ENCODE measurements at regions not wholly inside any gene's neighbourhood (a gene's known extent, or its start where the extent isn't known, plus 50 kb on each side); places are given as distances from the start of the nearest gene placed in this dataset.

DNA sequence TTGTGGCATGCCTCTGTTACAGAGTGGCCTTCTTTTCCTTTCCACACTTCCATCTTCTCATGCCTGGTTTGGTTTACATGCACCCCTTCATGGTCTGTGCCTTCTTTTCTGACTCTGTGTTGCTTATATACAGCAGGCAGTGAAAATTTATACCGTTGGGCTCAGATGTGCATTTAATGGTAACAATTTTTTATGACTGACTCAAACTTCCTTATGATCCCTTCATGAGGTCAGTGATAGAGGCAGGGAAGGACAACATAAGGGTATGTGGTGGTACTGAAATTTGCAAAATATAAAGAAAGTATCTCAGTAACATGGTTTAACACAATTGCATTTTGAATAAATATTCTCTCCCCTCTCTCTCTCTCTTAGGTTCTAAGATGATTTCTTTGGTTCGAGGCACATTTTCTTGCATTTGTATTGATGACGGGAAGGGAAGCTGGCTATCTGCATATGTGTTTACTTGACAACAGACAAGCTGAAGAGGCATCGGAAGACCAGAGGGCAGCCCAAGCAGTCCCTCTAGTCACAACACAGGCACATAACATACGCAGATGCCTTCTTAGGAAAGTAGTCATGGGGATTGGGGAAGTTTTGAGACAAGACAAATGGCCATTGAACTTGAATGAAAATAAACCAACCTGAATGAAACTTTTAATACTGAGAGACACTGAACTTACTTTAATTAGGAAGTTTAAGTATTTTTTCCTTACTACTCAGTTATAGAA lies 163.3 kb upstream of the LEF1 start:
- no peak for DNase-seq (ENCODE audit: low read depth)

DNA sequence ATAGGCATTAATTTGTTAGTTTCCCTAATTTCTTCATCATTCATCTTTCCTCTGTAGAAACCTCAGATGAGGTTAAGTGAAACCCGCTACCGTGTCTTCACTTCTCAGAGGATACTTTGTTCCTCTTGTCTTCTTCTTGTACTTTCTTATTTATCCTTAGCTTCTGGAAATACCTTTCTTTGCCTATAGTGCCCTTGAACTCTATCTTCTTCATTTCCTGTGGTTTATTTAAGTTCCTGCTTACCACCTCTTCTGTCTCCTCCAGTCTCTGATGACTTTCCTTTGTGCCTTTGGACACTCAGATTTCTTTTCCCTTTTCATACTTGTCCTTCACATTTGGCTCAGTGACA lies 159.6 kb upstream of the LEF1 start:
- DNase-seq (ENCODE audit: low read depth), result no peak

DNA sequence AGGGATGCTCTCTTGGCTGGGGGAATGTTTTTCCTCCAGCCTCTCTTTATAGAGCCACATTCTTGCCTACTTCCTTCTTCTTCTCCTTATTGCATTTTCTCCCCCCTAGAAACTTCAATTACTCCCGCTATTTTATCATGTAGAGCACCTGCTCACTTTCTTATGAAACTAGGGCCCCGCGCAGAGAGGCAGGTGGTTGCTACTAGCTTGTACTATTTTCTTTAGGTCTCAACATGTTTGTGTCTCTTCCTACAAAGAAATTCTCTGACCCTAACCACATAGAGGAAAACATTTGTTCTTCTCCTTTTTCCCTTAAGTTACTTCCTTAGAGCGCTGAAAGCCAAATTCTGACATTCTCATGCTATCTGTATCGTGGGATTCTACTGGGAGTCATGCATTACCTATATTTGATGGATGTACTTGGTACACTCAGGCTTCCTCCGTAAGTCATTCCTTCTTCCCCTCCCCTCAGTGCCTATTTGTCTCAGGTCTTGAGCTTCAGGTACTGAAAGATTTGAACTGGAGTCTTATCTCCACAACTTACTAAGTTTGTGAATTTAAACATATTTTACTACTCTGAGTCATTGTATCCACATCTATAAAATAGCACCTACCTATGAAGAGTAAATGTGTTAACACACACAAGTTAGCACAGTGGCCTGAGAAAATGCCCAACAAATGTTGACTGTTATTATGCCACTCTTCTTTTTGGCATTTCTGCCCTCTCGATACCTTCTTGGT lies 159.1 kb upstream of the LEF1 start:
- no peak for DNase-seq (ENCODE audit: low read depth)

DNA sequence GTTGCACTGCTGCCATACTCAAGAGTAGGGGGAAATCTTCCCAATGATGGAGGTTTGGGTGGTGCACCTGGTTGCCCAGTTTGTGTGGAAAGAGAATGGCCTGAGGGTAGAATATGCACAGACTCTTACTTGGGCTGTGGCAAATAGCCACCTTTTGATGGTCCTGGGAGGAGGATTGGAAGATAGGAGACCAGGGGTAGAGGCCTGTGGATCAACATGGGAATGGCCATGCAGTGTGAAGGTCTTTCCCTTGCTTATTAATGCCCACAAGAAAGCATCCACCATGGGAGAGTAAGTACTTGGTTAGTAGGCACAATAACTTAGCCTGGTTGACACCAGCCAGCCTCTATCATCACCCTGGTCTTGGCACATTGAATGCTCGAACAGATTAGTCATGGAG lies 156.8 kb upstream of the LEF1 start:
- no peak for DNase-seq (ENCODE audit: low read depth)

DNA sequence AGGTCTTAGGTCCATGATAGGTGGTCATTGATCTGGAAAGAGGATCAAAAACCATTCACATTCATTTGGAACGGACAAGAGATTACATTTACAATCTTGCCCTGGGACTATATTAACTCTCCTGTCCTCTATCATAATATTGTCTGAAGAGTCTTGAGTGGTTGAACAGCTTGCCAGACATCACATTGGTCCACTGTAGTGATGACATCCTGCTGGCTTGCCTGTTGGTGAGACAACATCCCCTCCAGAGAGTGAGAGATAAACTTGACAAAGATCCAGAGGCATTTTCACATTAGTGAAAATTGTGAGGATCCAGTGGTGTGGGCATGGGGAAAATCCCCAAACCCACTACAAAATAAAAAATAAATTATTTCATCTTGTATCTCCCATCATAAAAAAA lies 155.7 kb upstream of the LEF1 start:
- no peak for DNase-seq (ENCODE audit: low read depth)

DNA sequence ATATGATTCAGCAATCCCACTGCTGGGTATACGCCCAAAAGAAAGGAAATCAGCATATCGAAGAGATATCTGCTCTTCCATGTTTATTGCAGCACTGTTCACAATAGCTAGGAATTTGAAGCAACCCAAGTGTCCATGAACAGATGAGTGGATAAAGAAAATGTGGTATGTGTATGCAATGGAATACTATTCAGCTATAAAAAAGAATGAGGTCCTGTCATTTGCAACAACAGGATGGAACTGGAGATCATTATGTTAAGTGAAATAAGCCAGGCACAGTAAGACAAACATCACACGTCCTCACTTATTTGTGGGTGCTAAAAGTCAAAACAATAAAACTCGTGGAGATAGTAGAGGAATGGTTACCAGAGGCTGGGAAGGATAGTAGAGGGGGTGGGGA lies 153.8 kb upstream of the LEF1 start:
- DNase-seq (ENCODE audit: low read depth), result no peak

DNA sequence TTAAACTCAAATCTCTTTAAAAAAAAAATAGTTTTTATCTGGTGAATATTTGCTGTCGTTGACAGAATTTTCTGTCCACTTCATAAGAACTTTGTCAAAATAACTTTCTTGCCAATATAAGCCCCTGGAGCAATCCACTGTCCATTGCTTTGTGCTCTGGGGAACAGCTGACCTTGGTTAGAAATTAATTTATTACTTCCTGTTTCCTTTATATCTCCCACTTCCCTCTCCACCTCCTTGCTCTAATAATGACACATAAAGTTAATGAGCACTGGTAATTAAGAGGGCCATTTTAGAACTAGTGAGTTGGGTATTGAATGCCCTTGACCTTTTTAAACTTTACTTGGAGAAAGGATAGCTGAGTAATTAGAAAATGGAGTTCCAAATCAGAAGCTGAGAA lies 151.3 kb upstream of the LEF1 start:
- no peak for DNase-seq (ENCODE audit: low read depth)

DNA sequence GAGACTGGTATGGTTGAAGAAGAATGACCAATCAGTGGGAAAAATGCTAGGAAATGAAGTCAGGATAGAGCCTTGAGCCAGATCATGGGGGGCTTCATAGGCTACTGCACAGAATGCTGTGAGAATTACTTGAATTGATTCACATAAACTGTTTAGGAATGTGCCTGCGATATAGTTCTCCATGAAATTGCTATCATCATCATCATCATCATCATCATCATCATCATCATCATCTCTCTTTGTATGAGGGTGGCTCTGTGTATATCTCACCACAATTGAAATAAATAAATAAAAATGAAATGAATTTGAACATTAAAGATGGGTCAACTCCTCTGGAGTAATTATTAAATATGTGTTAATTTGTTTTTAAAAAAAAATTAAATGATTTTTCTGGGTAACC lies 148.6 kb upstream of the LEF1 start:
- DNase-seq (ENCODE audit: low read depth), result no peak

DNA sequence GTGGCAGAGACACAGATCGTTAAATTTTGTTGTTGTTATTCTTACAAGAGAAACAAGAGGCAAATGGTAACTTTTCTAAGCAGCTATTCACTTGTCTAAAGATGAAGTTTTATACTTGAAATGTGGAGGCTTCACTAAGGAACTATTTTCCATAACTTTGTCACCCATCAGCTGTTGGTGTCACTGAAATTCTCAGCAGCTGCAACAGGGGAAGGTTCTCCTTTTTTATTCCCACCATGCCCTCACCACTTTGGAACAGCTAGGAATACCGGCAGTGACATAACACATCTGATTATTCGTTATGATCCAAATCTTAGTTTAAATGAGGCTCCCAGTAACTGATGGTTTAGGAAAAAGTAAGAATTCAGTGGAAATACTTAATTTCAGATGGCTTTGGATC lies 147.0 kb upstream of the LEF1 start:
- no peak for DNase-seq (ENCODE audit: low read depth)

DNA sequence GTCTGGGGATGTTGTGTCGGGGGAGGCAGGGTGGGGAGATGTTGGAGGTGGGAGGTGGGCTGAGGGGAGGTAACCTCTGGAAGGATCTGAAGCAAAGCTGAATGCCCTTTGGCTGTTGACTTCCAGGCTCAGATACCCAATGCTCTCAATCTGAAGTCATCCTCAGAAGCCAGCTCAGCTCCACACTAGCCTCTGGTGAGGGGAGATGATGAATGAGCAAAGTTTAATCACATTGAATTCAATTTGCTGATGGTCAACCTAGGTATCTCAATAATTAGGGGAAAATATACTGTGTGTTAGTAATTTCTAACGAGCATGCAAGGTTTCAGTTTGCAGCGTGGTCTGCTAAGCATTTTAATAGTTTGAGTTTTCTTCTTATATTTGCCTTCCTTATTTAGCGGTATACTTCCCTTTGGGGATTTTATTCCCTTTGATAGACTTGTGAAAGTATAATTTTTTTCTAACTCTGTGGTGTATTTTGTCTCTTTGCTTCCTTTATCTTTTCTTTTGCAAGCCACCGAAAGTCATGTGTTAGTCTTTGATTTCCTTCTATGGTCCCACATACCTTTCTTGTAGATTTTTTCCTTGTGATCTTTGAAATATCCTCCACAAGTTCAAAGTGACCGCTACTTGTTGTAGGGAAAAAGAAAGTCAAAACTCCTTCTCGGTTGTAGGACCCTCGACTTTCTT lies 146.3 kb upstream of the LEF1 start:
- DNase-seq (ENCODE audit: low read depth), result no peak

DNA sequence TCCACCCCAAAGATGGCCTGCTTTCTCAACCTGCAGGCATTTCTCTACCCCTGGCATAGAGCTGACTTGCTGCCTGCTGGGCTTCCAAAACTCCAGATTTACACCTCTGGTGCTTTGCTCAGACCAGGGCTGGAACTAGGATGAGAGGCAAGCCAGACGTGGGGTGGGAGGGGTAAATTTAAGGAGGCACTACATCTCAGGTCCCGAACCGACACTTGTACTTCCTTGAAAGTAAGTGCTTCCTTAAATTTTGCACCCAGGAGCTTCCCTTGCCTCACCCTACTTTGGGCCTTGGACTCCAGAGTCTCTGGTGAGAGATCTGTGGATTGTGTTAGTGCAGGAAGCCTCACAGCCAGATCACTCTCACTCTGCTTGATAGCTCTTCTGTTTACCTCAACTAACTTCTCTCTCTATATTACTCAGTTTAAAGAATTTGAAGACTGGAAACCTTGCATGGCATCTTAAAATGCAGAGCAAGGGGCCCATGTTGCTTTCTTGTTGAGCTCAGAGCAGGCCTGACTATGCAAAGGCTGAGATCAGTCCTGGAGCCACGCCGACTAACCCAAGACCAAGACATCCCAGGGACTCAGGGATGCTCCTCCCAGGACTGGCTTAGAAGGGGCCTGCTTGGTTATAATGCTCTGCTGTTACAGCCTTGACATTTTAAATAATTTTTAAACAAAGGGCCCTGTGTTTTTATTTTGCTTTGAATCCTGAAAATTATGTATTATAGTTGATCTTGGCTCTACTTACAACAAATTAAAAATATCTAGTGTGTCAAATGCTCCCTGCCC lies 145.0 kb upstream of the LEF1 start:
- DNase-seq (ENCODE audit: low read depth), result no peak

DNA sequence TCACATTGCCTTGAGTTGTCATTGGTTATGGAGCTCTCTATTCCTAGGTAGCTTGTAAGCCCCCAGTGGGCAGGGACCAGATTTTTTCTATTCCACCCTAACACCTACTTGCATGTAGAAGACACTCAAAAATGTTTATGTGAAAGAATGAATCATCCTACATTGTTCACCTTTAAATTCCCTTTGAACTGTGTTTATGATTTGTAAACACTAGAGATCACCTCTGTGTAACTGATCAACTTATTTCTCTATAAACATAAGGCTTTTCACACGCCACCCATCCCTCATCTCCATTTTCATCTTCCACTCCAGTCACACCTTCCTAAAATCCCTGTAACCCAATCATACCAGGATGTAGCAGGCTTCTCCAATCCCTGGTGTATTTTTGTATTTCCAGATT lies 142.6 kb upstream of the LEF1 start:
- no peak for DNase-seq (ENCODE audit: low read depth)

DNA sequence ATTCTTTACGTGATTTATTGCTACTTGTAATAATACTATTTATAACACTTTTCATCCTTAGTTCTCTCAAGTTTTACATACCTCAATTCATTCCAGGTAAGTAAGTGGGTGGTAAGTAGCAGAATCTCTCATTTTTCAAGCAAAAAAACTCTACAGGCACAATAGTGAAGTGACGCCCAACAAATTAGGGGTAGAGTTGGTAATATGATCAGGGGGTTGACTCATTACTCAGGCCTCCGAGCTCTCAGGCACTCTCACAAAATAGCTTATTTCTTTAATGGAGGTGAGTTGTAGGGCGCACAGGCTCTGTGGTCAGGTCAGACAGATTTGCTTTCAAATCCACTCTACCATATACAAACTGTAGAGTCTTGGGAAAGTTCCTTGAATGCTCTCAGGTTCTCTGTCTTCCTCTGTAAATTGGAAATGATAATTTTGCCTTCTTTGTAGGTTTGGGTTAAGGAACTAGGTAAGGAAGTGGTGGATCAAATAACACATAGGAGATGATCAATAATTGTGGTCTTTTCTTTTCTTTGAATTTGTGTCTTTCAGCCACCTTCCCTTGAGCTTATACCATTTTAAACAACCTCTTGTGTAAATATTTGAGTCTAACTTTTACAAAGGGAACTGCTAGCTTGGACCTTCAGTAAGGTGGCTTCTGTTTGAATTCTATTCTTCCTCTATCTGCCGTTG lies 134.9 kb upstream of the LEF1 start:
- DNase-seq (ENCODE audit: low read depth), result peak; percentile 60

DNA sequence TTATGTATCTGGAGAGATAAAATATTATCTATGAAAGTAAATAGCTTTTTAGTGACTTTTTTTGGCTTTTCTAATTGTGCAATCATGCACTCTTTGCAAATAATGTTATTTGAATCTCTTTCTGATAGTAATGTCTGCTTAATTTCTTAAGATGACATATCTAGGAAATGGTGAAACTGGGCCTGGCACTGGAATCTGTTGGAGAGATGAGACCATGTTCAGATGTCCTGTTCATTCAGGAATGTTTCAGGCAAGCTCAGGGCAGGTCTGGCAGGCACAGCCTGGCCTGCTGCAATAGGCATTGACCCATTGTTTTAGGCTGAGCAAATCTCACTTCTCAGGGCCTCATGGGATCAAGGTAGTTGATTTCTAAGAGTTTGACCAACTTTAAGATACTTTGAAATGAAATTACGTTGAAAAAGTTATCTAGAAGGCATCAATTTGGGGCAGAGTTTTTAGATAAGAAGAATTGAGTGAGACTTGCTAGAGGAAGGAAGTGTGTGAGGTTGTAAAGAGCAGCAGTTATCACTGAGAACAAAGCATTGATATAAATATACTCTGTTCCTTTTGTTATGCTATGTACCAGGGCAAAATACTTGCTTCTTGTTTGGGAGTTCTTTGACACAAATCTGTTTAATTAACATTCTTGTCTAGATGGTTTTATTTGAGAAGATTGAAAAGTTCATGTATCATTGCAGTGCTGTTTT lies 133.0 kb upstream of the LEF1 start:
- no peak for DNase-seq (ENCODE audit: low read depth)

DNA sequence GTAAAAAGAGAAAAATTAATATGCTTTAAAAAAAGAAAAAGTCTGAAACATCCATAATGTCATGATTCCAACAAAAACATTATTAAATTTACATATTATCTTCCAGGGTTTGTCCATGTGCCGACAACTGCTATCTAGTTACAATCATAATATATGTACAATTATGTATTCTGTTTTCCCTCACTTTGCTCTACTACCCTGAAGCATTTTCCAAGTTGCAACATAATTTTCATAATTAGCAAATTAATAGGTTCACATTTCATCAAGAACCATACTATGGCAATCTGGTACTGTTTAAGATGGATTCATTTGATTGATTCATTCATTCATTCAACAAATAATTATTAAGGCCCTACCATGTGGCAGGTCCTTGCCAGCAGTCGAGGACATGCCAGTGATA lies 128.9 kb upstream of the LEF1 start:
- no peak for DNase-seq (ENCODE audit: low read depth)

DNA sequence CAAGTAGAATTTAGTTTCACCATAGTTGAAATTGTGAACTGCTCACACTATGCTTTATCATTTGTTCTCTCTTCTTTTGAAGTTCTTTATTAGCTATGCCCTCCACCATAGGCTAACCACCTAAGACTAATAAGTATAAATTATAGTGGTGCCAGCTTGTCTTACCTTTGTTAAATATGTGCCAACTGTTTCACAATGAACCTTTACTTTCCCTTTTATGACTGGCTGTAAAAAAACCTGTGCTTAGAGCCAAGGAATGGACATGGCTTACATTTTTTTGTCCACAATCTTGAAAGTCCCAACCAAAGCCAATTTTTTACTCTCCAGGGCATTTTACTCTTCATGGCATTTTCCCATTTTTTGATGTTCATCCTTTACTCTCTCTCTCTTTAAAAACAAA lies 123.5 kb upstream of the LEF1 start:
- no peak for DNase-seq (ENCODE audit: low read depth)

DNA sequence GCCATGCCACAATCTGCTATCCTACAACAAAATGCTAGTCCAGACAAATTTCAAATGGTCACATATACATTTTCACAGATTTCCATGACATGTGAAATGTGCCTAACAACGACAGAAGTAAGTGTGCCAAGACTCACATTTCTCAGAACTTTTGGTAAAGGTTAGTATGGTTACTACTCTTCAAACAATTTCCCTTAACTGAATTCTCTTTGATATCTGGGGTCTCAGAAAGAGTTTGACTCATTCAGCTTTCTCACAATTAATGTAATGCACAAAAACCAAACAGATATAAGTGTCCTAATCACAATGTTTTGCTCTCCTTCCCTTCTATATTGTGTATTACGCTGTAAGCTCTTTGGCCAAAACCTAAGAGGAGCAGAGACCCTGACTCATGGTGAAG lies 122.4 kb upstream of the LEF1 start:
- DNase-seq (ENCODE audit: low read depth), result no peak

DNA sequence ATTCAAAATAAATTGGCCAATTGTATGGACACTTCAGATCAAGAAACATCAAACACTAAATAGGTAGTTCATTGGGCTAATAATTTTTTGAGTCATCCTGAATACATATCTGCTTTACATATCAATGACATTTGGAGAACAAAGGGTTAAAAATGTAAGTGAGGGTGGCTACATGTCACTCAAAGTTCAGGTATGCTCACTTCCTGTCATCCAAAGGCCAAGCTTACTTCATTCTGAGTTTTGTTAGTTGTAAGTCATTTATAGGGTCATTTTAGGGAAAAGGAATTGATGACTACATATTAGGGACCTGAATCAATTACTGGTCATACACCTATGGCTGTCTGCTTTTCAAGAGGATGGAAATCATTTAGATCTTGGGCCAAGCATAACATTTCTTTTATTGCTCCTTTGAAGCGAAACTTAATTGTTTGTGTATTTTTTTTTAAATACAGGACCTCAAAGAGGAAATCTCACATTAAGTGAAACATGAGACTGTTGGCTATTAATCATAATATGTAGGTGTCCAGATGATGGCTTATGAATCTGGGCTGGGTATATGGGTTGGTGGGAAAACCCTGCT lies 119.2 kb upstream of the LEF1 start:
- DNase-seq (ENCODE audit: low read depth), result no peak

DNA sequence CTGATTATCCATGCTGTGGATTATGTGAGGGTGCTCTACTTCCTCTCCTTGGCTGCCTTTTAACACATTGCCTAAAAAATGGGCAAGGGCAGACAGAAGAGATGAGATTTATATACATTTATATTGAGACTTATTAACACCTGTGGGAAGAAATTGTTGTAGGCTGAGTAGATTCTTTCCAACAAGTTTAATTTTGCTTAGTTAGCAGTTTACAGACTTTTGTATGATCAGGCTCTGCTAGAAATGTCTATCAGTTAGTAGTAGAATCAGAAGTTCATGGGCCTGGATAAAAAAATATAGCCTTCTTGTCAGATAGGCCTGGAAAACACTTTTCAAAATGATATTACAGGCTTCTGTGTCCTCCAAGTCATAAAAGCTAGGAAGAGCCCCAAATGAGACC lies 111.3 kb upstream of the LEF1 start:
- no peak for DNase-seq (ENCODE audit: low read depth)

DNA sequence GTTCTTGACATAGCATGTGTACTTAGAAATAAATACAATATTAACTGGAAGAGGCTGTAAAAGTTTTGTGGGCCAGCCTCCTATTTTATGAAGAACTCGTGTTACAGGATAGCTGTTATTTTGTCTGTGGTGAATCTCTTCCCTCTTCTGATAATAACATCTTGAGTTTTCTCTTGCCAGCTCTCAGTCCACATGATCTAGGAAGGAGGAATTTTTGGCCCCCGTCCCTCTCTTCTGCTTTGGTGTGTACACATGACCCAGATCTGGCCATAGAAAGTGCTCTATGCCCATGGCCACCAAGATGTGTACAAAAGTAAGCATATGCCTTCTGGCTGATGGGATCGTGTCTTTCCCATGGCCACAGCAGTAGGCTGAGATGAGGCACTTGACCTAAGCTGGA lies 108.0 kb upstream of the LEF1 start:
- DNase-seq (ENCODE audit: low read depth), result no peak

DNA sequence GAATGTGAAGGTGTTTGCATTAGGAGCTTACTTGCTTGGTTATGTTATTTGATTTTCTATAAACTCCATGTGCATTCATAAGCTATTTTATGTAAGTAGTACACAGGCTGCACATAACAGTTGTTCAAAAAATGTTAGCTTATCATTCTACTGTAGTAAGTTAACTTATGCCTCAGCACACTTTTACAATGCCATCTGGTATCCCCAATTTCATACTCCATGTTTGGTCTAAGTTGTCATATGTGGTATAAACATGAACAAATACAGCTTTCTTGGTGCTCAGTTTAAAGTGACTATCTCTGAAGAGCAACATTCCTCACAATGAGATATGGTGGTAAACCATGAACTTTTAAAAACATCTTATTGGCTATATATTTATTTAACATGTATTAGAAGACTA lies 104.3 kb upstream of the LEF1 start:
- no peak for DNase-seq (ENCODE audit: low read depth)

Measured in RPMI7951 (cell line).